K562 (cell line): ENCODE measurements at regions not wholly inside any gene's neighbourhood (a gene's known extent, or its start where the extent isn't known, plus 50 kb on each side); places are given as distances from the start of the nearest gene placed in this dataset.

Experiments
- DACH1 ChIP-seq: fragments of 450-650 bp; IDR thresholded peaks from 2 replicates; pipeline ENCODE4 v1.6.1; 2018; ENCODE audit not compliant: partially characterized antibody
- E2F4 ChIP-seq: sonication (generic); formaldehyde crosslinking; IDR thresholded peaks from 2 replicates; pipeline ENCODE4 v1.8.0; 2022; ENCODE audit warnings: mild to moderate bottlenecking, low read depth, missing genetic modification reagents
- HDAC2 ChIP-seq: fragments of 450-650 bp; IDR thresholded peaks from 2 replicates; pipeline ENCODE4 v1.6.1; 2016; ENCODE audit warnings: mild to moderate bottlenecking
- MAFF ChIP-seq: IDR thresholded peaks from 2 replicates; pipeline ENCODE4 v1.6.1; 2012; ENCODE audit warnings: low read length, improper control_type of control experiment
- PCBP1 ChIP-seq: fragments of 200-400 bp; formaldehyde crosslinking; IDR thresholded peaks from 2 replicates; pipeline ENCODE4 v1.6.1; 2018; ENCODE audit warnings: mild to moderate bottlenecking, low read depth, low read length; ENCODE audit not compliant: poor library complexity, severe bottlenecking
- SAFB2 ChIP-seq: fragments of 200-400 bp; formaldehyde crosslinking; IDR thresholded peaks from 2 replicates; pipeline ENCODE4 v1.6.1; 2018; ENCODE audit warnings: borderline replicate concordance, low read length, low read depth, moderate library complexity; ENCODE audit not compliant: severe bottlenecking
- STAG1 ChIP-seq: sonication (generic); formaldehyde crosslinking; IDR thresholded peaks from 2 replicates; pipeline ENCODE4 v1.5.0; 2020; ENCODE audit warnings: missing genetic modification reagents, borderline replicate concordance
- TARDBP ChIP-seq: fragments of 450-650 bp; IDR thresholded peaks from 2 replicates; pipeline ENCODE4 v1.6.1; 2016
- TEAD1 ChIP-seq, 2 experiments: fragments of 450-650 bp in 1 of 2; sonication (generic) in 1 of 2; formaldehyde crosslinking; IDR thresholded peaks; 2 replicates each; pipeline versions ENCODE4 v1.4.0 to v1.8.0; 2020 to 2022; ENCODE audit warnings: mild to moderate bottlenecking in 2 of 2, missing genetic modification reagents in 1 of 2
- YY1 ChIP-seq, 3 experiments: IDR thresholded peaks; 2 replicates each; pipeline ENCODE4 v1.6.1; 2011; ENCODE audit warnings: low read length in 2 of 3, mild to moderate bottlenecking in 2 of 3, moderate library complexity in 2 of 3, borderline replicate concordance in 1 of 3, control low read depth in 1 of 3, low read depth in 1 of 3; ENCODE audit not compliant: insufficient read depth in 3 of 3, insufficient replicate concordance in 2 of 3, control insufficient read depth in 1 of 3, insufficient read length in 1 of 3; ENCODE audit errors: extremely low read depth in 1 of 3
- ZBTB5 ChIP-seq: fragments of 450-650 bp; IDR thresholded peaks from 2 replicates; pipeline ENCODE4 v1.6.1; 2017; ENCODE audit warnings: antibody characterized with exemption
- ZKSCAN8 ChIP-seq: fragments of 200-800 bp; sonication (Bioruptor generic); IDR thresholded peaks from 2 replicates; pipeline ENCODE4 v1.6.1; 2016; ENCODE audit warnings: missing genetic modification characterization, missing compliant biosample characterization
- TF ChIP-seq, protein P1 (sequence below): fragments of 250-450 bp; sonication (Bioruptor Pico); IDR thresholded peaks from 2 replicates; pipeline ENCODE4 v1.5.0; 2021; ENCODE audit warnings: mild to moderate bottlenecking, moderate library complexity

DNA sequence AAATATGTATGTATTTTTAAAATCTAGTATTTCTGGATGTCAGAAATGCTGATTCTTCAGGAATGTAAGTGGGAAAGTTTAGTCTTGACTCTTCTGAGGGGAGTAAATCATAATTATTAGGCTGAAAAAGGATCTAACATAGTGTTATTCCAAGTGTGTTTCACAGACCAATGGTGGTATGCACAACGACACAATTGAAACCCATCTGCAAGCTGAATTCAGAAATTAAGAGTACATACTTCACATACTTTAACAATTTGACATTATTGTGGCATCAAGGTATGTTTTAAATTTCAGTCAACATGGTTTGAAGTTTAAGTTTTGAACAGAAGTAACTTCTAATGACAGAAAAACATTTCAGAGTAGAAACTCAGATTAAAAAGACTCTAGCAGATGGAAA is 236.7 kb downstream of the SLC7A11 start (continued):
- TF ChIP-seq, protein P1, sequence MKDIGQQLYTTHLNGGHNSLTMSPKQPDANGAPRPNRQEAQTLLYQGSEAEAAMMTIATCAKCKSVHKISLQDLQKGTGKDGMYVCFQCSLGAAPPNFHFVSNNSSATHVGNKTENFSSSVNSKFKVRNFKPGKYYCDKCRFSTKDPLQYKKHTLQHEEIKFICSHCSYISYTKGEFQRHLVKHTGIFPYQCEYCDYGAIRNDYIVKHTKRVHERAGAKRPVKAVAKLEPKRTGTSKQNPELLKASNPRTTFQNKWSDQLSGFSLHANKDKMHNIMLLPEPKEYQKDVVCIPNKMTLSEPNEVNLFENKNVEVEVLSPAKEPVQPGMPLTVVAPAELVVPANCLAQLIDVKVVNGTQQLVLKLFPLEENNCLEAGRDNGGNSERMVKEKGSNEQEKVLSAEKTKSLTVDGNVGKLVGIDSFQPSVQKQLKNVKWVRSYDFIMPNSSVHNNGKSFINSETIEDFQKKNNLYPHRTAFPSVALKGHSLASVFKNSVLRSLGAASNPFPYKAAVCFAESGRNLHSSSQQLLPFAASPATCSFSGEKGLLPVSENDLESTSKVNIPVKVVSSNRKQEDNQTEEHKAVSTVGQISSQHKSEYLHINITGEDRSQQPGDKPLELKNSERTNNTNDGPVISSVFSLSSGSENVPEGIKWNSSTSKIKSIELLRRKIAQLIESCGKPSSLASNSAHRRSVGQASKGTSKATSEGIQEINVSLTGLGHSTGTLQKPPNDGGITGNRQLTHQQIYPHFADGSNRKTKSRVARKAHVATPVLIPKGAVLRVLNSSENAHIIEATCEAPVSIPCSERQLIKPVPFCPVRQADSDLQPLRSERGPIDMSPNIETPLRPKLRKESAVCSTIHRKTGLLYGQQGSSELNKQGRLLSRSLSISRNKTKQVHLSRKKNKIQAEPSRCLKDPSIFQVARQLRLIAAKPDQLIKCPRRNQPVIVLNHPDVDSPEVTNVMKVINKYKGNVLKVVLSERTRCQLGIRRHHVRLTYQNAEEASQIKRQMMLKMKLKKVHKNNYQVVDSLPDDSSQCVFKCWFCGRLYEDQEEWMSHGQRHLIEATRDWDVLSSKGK (CRISPR knock-in tag) = no peak
- TF ChIP-seq PCBP1 (no peak), MAFF (no peak), HDAC2 (no peak), TEAD1 (CRISPR knock-in tag; IDR thresholded peaks at IDR 0.05) (no peak), TARDBP (no peak), E2F4 (CRISPR knock-in tag) (no peak), ZKSCAN8 (CRISPR knock-in tag) (no peak), STAG1 (CRISPR knock-in tag) (no peak), ZBTB5 (no peak), DACH1 (no peak), YY1 (IDR thresholded peaks at IDR 0.05; ENCODE audit: borderline replicate concordance in 1 of 3, control insufficient read depth in 1 of 3, extremely low read depth in 1 of 3, insufficient read depth in 3 of 3, insufficient read length in 1 of 3, insufficient replicate concordance in 2 of 3, low read depth in 1 of 3, low read length in 2 of 3) (no peak), SAFB2 (no peak)
